NCI-H2029 (cell line): ENCODE measurements at regions not wholly inside any gene's neighbourhood (a gene's known extent, or its start where the extent isn't known, plus 50 kb on each side); places are given as distances from the start of the nearest gene placed in this dataset.
"Not testable (repeated sequence)": the region's sequence is repeated elsewhere in the genome, so short reads cannot be mapped to it uniquely, and the experiment has no call there.

ENCODE experiments used
- DNase-seq: peaks from one replicate; lab custom pipeline; 2025; lab: John Stamatoyannopoulos, UW

- DNase-seq = no peak
These were observed 97.3 kb upstream of the CARMIL1 start for GRCh38 chr6:25181923-25182322.

GRCh38 chr6:25186919-25187318 lies 92.3 kb upstream of the CARMIL1 start:
- no peak for DNase-seq

DNA sequence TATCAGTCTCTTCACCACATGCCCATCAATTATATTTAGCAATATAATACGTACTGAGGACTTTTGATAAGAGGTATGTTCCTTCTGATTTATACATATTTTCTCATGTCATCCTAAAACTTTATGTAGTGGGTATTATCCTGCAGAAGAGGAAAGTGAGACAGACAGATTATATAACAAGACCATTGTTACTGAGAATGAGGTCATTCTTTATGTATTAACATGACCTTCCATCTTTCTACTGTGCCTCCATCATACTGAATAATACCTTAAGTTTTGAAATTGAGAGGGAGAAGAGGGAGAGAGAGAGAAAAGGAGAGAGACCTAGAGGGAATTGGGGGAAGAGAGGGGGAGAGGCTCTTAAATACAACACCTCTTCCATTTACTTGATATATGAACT lies 90.9 kb upstream of the CARMIL1 start:
- no peak for DNase-seq

- DNase-seq = no peak
These were observed 86.3 kb upstream of the CARMIL1 start for GRCh38 chr6:25192590-25193459.

- no peak for DNase-seq
These were observed 85.6 kb upstream of the CARMIL1 start for GRCh38 chr6:25193460-25194171.

DNA sequence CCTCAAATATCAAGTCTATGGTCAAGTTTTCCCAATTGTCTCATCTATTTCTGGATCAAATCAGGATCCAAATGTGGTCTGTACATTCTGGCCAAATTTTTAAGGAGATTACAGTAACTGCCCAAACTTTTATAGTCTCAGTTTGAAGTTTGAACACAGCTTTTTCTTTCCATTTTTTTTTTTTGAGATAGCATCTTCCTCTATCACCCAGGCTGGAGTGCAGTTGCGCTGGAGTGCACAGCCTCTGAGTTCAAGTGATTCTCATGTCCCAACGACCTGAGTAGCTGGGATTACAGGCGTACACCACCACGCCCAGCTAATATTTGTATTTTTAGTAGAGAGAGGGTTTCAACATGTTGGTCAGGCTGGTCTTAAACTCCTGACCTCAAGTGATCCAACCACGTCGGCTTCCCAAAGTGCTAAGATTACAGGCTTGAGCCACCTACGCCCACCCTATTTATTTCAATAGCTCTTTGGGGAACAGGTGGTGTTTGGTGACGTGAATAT lies 84.9 kb upstream of the CARMIL1 start:
- DNase-seq = no peak

DNA sequence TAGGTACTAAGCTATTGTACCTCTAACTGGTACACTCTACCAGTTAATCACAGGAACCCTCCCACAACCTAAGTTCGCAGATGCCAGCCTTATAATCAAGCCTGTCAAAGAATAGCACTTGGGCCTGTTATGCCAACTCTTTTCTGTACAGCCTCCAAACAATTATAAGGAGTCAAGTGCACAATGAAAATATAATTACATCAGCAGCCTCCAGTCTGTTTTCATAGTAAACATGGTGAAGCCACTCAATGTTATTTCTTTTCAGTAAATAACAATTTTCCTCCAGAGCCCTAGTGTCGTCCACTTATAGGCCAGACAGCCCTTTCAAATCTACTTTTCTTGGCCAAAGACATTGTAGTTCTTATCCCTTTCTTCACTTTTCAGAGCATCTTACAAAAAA lies 82.7 kb upstream of the CARMIL1 start:
- DNase-seq = peak; percentile 66

- DNase-seq = no peak
These were observed 82.1 kb upstream of the CARMIL1 start for GRCh38 chr6:25197111-25197510.

GRCh38 chr6:25199544-25199943 lies 79.6 kb upstream of the CARMIL1 start:
- no peak for DNase-seq

- DNase-seq = no peak
These were observed 76.7 kb upstream of the CARMIL1 start for GRCh38 chr6:25202504-25202903.

DNA sequence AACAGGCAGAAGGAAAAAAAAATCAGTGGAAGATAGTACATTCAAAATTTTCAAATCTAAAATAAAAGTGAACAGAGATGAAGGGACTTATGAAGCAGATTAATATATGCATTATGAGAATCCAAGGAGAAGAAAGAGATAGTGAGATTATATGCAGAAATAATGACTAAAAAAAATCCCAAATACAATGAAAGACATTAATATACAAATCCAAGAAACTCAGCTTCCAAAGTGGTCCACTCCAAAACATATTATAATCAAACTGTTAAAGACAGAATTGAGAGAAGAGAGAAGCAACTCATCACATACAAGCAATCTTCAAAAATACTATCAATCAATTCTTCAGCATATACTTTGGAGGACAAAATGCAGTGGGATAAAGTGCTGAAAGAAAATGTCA lies 73.5 kb upstream of the CARMIL1 start:
- DNase-seq = no peak

- not testable (repeated sequence) for DNase-seq
These were observed 71.6 kb upstream of the CARMIL1 start for GRCh38 chr6:25207453-25208155.

- no peak for DNase-seq
These were observed 63.3 kb upstream of the CARMIL1 start for GRCh38 chr6:25215881-25216280.

DNA sequence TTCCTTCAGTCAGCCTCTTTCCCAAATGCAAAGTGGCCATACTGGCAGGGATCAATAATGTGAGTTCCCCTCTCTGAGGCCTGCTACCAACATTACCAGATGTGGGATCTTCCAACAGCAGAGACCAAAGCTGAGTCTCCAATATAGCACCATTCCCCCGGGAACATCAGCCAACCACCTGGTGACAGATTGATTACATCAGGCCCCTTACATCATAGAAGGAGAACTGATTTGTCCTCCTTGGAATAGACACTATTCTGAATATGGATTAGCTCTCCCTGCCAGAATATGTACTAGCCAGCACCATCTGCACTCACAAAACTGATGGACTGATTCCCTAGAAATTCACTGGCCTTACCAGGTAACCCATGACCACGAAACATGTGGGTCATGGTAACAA lies 61.9 kb upstream of the CARMIL1 start:
- DNase-seq = no peak

GRCh38 chr6:25217829-25218228 lies 61.3 kb upstream of the CARMIL1 start:
- DNase-seq = no peak

GRCh38 chr6:25218346-25218745 lies 60.8 kb upstream of the CARMIL1 start:
- no peak for DNase-seq

GRCh38 chr6:25219216-25219916 lies 59.8 kb upstream of the CARMIL1 start:
- DNase-seq = no peak

GRCh38 chr6:25219917-25220278 lies 59.3 kb upstream of the CARMIL1 start:
- no peak for DNase-seq

DNA sequence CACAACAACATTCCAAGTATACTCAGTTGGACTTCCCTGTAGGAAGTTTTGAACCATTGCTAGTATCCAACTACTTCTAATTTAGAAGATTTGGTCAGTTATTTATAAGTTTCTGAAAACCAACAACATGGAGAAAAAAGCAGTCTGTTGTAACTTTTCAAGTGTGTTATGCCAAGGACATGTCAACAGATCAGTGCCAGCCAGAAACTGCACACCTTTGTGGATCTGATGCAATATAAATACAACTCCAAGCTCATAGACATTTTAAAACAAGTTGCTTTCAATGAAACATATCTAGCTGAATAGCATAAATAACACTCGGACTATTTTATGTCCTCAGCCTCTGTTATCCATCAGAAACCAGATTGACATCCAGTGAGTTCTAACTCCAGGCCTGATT lies 58.3 kb upstream of the CARMIL1 start:
- no peak for DNase-seq

DNA sequence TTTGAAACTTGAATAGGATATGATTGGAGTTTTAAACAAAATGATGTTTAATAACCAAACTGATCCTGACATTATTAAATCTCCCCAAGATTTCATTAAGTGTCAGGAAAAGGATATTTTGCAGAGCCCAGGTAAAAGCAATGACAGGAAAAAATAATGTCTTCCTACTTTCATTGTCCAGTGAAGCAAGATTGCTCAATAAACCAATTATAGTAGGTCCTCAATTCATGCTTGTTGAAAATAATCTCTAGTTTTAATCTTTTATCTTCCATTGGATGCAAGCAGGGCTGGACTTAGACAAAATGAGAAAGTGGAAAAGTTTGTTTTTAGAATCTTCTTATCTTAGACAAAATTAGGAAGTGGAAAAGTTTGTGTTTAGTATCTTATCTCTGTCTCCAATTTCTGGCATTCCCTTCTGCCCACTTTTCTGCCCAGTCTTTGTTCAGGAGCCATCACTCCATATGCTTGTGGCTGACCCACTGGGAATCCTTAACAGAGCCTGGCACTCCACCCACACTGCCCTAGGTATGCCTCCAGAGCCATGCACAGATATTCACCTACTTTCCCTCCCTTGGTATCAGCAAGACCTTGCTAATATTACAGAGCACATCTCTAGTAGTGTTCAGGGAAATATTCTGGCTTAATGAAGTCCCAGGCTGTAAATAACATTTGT lies 57.0 kb upstream of the CARMIL1 start:
- DNase-seq = no peak

DNA sequence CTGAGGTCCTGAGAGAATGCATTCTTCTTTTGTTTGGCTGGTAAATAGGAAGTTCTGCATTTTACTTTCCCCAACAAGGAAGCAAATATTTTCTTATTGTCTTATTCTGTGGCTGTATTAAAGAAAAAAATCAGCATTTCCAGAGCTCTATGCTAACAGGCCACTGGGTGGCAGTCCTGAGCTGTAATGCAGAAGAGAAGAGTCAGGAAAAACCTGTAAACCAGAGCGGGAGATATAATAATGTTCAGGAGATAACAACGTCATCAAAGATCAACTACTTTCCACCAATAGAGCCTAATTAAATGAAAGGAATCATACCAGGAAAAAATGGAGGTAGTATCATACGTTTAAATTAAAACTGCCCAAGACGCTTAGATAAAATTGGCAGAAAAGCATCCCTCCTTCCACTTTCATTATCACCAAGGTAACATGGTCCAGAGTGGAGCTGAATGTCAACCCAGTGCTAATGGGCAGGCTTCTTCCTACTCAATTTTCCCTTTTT lies 55.6 kb upstream of the CARMIL1 start:
- peak; percentile 69 for DNase-seq
